K562 (cell line): ENCODE measurements at regions not wholly inside any gene's neighbourhood (a gene's known extent, or its start where the extent isn't known, plus 50 kb on each side); places are given as distances from the start of the nearest gene placed in this dataset.

Experiments used
- ATAC-seq: fragments of 200-7000 bp; cut with Tn5 transposase; 3 replicates; pipeline ENCODE4 v1.9.1; 2020; ENCODE audit warnings: moderate library complexity
- BruUV-seq: library from RNA; stranded (reverse); fragments of 400-500 nt; replicated peaks from 2 replicates; lab custom pipeline; 2021; lab: Mats Ljungman, UMichigan
- CTCF ChIA-PET: fragments of 300-600 bp; formaldehyde crosslinking; extraction: SDS; loops from one replicate; lab custom pipeline; 2021; ENCODE audit warnings: low intra/inter-chr PET ratio; lab: Yijun Ruan, JAX
- POLR2A ChIA-PET: fragments of 300-600, 350-650 bp; sonication (Branson Sonifier 250); formaldehyde crosslinking; extraction: SDS; loops from one replicate; lab custom pipeline; 2021; ENCODE audit warnings: antibody characterized with exemption, inconsistent platforms; lab: Yijun Ruan, JAX
- DNase-seq, 4 experiments: peaks; one replicate each; pipeline versions ENCODE4 v3.0.0 to v3.0.0-alpha.2; 2011 to 2018; ENCODE audit warnings: low spot score in 3 of 4, mixed read lengths in 3 of 4; ENCODE audit errors: extremely low read depth in 1 of 4
- FAIRE-seq: peaks from 2 replicates; lab custom pipeline; 2011; peaks lifted over from hg19 to GRCh38; lab: Jason Lieb, UNC
- H2AFZ ChIP-seq: 2 replicates; pipeline ENCODE4 v1.6.0; 2011; ENCODE audit warnings: low read depth, low read length, control low read depth, inconsistent platforms
- H3K27ac ChIP-seq: fragments of 200-600 bp; 3 replicates; pipeline ENCODE4 v1.8.0; 2011; ENCODE audit warnings: low read depth, mild to moderate bottlenecking, control low read depth, inconsistent platforms, low read length, moderate library complexity, mixed read lengths; ENCODE audit errors: extremely low read depth
- H3K27me3 ChIP-seq, 2 experiments: fragments of 300-600 bp in 1 of 2; 2 replicates in 1 of 2; 3 replicates in 1 of 2; pipeline versions ENCODE4 v1.6.0 to v1.8.0; 2011; ENCODE audit warnings: inconsistent platforms in 2 of 2, low read length in 2 of 2, mild to moderate bottlenecking in 1 of 2, mixed read lengths in 1 of 2, moderate library complexity in 1 of 2; ENCODE audit not compliant: control insufficient read depth in 2 of 2, insufficient read depth in 2 of 2
- H3K36me3 ChIP-seq: fragments of 300-600 bp; 3 replicates; pipeline ENCODE4 v1.8.0; 2011; ENCODE audit warnings: mild to moderate bottlenecking, low read length, inconsistent platforms; ENCODE audit not compliant: control insufficient read depth, insufficient read depth
- H3K4me1 ChIP-seq, 2 experiments: fragments of 200-600 bp in 1 of 2; replicated peaks in 1 of 2; 2 replicates in 1 of 2; 3 replicates in 1 of 2; pipeline versions ENCODE4 v1.5.1 to v1.8.0; 2011; ENCODE audit warnings: inconsistent platforms in 2 of 2, low read length in 2 of 2, mild to moderate bottlenecking in 1 of 2, mixed read lengths in 1 of 2, moderate library complexity in 1 of 2; ENCODE audit not compliant: control insufficient read depth in 2 of 2, insufficient read depth in 2 of 2
- H3K4me2 ChIP-seq: 2 replicates; pipeline ENCODE4 v1.6.1; 2011; ENCODE audit warnings: low read length, control low read depth, inconsistent platforms, mixed read lengths; ENCODE audit not compliant: insufficient read depth
- H3K4me3 ChIP-seq: fragments of 200-600 bp; sonication (generic), shearing (Covaris generic); 2 replicates; pipeline ENCODE4 v1.5.1; 2016; ENCODE audit warnings: control low read depth, inconsistent platforms
- H3K79me2 ChIP-seq: fragments of 200-600 bp; 3 replicates; pipeline ENCODE4 v1.8.0; 2011; ENCODE audit warnings: low read length, inconsistent platforms; ENCODE audit not compliant: control insufficient read depth, insufficient read depth
- H3K9ac ChIP-seq, 2 experiments: 2 replicates each; pipeline versions ENCODE4 v1.6.0 to v1.6.1; 2011; ENCODE audit warnings: low read depth in 2 of 2, low read length in 2 of 2, control low read depth in 1 of 2, inconsistent platforms in 1 of 2, mild to moderate bottlenecking in 1 of 2, mixed read lengths in 1 of 2; ENCODE audit not compliant: insufficient read depth in 1 of 2
- H3K9me1 ChIP-seq: one replicate; pipeline ENCODE4 v1.6.0; 2011; ENCODE audit warnings: inconsistent platforms, mild to moderate bottlenecking, low read length, moderate library complexity; ENCODE audit not compliant: control insufficient read depth, insufficient read depth
- H3K9me3 ChIP-seq: replicated peaks from 2 replicates; pipeline ENCODE4 v1.5.1; 2011; ENCODE audit warnings: low read depth, low read length, inconsistent platforms; ENCODE audit not compliant: control insufficient read depth, insufficient read depth
- H4K20me1 ChIP-seq: replicated peaks from 2 replicates; pipeline ENCODE4 v1.6.1; 2011; ENCODE audit warnings: low read length, inconsistent platforms, mixed read lengths; ENCODE audit not compliant: control insufficient read depth, insufficient read depth
- ARHGAP35 ChIP-seq: fragments of 450-650 bp; IDR thresholded peaks from 2 replicates; pipeline ENCODE4 v1.6.1; 2018; ENCODE audit not compliant: partially characterized antibody
- FOXK2 ChIP-seq, 2 experiments: fragments of 450-650 bp; IDR thresholded peaks in 1 of 2; conservative IDR thresholded peaks in 1 of 2; 2 replicates each; pipeline ENCODE4 v1.6.1; 2016; ENCODE audit warnings: low read depth in 2 of 2, mild to moderate bottlenecking in 1 of 2
- ZNF316 ChIP-seq: fragments of 450-650 bp; IDR thresholded peaks from 2 replicates; pipeline ENCODE4 v1.6.1; 2016
- WGBS: fragments of 100-300 bp; shearing (Covaris generic); methylation state at CpG from one replicate; pipeline ENCODE4 v1.1.6; 2016; ENCODE audit warnings: low coverage, mixed read lengths; ENCODE audit not compliant: insufficient coverage; ENCODE audit errors: missing lambda C conversion rate; 5-methylcytosine and 5-hydroxymethylcytosine counted together
- in situ Hi-C: fragments of 300-500 bp; cut with MboI; formaldehyde crosslinking; loops from 4 replicates; pipeline ENCODE4 v1.15.0; 2018; ENCODE audit warnings: inconsistent platforms, mixed read lengths
- intact Hi-C: fragments of 100-400 bp; cut with micrococcal nuclease; formaldehyde crosslinking; loops from 2 replicates; pipeline ENCODE4 v1.14.2; 2022
- TF ChIP-seq, protein P1 (sequence below): fragments of 450-650 bp; formaldehyde crosslinking; IDR thresholded peaks from 2 replicates; pipeline ENCODE4 v1.4.0; 2022; ENCODE audit warnings: missing genetic modification characterization

- TF ChIP-seq, protein P1, sequence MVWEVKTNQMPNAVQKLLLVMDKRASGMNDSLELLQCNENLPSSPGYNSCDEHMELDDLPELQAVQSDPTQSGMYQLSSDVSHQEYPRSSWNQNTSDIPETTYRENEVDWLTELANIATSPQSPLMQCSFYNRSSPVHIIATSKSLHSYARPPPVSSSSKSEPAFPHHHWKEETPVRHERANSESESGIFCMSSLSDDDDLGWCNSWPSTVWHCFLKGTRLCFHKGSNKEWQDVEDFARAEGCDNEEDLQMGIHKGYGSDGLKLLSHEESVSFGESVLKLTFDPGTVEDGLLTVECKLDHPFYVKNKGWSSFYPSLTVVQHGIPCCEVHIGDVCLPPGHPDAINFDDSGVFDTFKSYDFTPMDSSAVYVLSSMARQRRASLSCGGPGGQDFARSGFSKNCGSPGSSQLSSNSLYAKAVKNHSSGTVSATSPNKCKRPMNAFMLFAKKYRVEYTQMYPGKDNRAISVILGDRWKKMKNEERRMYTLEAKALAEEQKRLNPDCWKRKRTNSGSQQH (CRISPR knock-in tag) = no peak
These were observed 89.1 kb upstream of the PPP2R2B start (continued) for GRCh38 chr5:146967646-146968045.

DNA sequence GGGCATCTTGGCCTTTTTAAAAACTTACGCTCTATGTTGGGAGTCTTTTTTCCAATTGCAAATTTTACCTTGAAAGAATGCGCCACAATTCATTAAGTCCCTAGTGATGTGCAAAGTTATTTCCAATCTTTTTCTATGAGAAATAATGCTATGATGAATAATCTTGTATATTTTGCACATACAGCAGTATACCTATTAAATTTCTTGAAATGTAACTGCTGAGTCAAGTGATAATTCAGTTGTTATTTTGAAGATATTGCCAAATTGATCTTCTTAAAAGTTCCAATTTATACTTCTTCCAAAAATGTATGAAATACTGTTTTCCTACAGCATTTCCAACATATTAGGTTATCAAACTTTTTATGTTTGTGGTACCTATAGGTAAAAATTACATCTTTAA, 92.8 kb upstream of the PPP2R2B start:
- Histone ChIP-seq H3K36me3 (no peaks in the 10 kb centered on the region), H3K9ac (no peak overlapping the region), H3K9me1 (no peaks in the 10 kb centered on the region), H4K20me1 (no peaks in the 10 kb centered on the region), H3K9me3 (no peaks in the 10 kb centered on the region), H3K4me1 (no peaks in the 10 kb centered on the region), H3K27ac (no peak overlapping the region), H2AFZ (no peak overlapping the region), H3K27me3 (no peaks in the 10 kb centered on the region), H3K4me2 (no peak overlapping the region), H3K4me3 (no peak overlapping the region), H3K79me2 (no peaks in the 10 kb centered on the region)
- TF ChIP-seq ZNF316 (peak; percentile 62), FOXK2 (conservative IDR thresholded peaks at IDR 0.05 in 1 of 2, IDR thresholded peaks at IDR 0.05 in 1 of 2; ENCODE audit: low read depth in 2 of 2) (no peak), ARHGAP35 (no peak)
- no peak for FAIRE-seq
- 0% methylated on average over 2 of the region's 2 CpGs for WGBS
- ChIA-PET POLR2A (no interaction called here), CTCF (no interaction called here)
- intact Hi-C loops = no loop called here
- DNase-seq = no peak
- BruUV-seq = no TSS peak
- in situ Hi-C loops = loop anchor here (25.0 kb wide), 1 partner anchor 659 kb away; no protein-coding TSS in a partner anchor
- ATAC-seq = no peak
